CD1c-positive myeloid dendritic cell (primary cell): ENCODE measurements at regions not wholly inside any gene's neighbourhood (a gene's known extent, or its start where the extent isn't known, plus 50 kb on each side); places are given as distances from the start of the nearest gene placed in this dataset.
"Not testable (repeated sequence)": the region's sequence is repeated elsewhere in the genome, so short reads cannot be mapped to it uniquely, and the experiment has no call there.

Source experiments
- DNase-seq: peaks from one replicate; pipeline ENCODE4 v3.0.0-alpha.2; 2016; ENCODE audit errors: extremely low spot score

- DNase-seq, result no peak
These were observed 1513.9 kb upstream of the PCDH10 start for GRCh38 chr4:131635191-131635590.

DNA sequence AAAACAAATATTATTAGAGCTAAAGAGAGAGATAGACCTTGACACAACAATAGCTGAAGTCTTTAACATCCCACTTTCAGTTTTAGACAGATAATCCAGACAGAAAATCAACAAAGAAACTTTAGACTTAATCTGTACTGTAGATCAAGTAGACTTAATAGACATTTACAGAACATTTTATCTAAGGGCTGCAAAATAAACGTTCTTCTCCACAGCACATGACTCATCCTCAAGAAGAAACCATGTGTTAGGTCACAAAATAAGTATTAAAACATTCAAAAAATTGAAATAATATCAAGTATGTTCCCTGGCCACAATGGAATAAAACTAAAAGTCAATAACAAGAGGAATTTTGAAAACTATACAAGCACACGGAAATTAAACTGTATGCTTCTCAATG is 1510.3 kb upstream of the PCDH10 start:
- DNase-seq, result no peak

GRCh38 chr4:131644619-131645018 is 1504.5 kb upstream of the PCDH10 start:
- DNase-seq, result no peak

- DNase-seq, result no peak
These were observed 1499.9 kb upstream of the PCDH10 start for GRCh38 chr4:131649227-131649626.

GRCh38 chr4:131650951-131651350 is 1498.1 kb upstream of the PCDH10 start:
- DNase-seq, result no peak

GRCh38 chr4:131683314-131683713 is 1465.8 kb upstream of the PCDH10 start:
- not testable (repeated sequence) for DNase-seq

DNA sequence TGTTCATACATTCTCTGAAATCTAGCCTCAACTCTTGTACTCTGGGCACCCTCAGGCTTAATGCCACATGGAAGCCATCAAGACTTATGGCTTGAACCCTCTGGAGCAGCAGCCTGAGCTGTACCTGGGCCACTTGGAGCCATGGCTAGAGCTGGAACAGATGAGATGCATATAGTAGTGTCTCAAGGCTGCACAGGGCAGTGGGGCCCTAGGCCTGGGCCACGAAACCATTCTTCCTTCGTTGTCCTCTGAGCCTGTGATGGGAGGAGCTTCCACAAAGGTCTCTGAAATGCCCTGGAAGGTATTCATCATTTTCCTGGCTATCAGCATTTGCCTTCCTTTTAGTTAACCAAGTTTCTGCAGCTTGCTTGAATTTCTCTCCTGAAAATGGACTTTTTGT is 1427.2 kb upstream of the PCDH10 start:
- DNase-seq, result no peak

DNA sequence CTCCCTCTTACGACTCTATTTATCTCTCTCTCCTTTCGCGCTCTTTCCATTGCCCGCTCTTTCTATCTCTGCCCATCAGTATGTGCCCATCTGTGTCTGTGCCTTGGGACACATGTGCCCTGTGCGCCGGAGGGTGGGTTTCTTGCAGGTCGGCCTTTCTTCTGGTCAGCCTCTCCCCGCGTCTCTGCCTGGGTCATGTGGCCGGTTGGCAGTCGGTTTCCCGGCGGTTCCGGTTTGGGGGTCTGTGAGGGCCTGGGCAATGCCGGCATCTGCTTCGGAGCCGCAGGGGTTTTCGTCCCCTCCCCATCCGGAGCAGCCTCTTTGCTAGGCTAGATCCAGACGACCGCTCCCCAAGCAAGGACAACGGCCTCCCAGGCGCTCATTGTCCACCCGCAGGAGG is 1426.0 kb upstream of the PCDH10 start:
- DNase-seq, result not testable (repeated sequence)

GRCh38 chr4:131724847-131725246 is 1424.2 kb upstream of the PCDH10 start:
- peak; percentile 37 for DNase-seq

DNA sequence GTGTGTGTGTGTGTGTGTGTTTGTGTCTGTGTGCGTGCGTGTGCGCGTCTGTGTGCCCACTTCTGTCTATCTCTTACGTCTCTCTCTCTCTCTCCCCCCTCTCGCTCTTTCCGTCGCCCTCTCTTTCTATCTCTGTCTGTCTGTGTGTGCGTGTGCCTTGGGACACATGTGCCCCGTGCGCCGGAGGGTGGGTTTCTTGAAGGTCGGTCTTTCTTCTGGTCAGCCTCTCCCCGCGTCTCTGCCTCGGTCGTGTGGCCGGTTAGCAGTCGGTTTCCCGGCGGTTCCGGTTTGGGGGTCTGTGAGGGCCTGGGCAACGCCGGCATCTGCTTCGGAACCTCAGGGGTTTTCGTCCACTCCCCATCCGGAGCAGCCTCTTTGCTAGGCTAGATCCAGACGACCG is 1423.6 kb upstream of the PCDH10 start:
- DNase-seq, result not testable (repeated sequence)

DNA sequence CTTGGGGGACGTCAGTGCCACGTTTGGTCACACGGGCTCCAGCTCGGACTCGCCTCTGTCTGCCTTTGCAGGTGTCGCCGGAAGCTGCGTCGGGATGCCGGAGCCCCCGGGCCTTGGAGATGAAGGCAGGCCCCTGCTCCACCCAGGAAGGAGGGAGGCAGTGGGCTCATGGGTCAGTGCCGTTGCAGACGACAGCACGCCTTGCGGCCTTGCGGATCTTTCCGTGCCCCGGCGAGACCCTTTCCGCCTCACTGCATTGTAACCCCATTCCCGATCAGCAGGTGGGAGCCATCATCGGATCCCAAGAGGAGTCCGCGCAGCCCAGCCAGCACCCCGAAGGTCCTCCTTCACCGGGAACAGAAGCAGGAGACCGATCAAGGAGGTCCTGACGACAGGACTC is 1422.2 kb upstream of the PCDH10 start:
- DNase-seq, result not testable (repeated sequence)

- not testable (repeated sequence) for DNase-seq
These were observed 1421.7 kb upstream of the PCDH10 start for GRCh38 chr4:131727418-131727817.

DNA sequence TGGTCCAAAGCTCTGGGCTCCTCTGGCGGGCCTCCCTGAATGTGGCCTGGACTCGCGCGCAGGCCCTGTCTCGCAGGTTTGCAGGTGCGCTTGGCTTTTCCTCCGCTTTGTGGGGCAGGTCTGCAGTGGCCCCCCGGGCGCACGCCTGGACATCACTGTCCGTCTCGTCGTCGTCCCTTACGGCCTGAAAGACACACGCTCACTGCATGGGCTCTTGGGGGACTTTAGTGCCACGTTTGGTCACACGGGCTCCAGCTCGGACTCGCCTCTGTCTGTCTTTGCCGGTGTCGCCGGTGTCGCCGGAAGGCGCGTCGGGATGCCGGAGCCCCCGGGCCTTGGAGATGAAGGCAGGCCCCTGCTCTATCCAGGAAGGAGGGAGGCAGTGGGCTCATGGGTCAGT is 1419.9 kb upstream of the PCDH10 start:
- DNase-seq, result not testable (repeated sequence)

DNA sequence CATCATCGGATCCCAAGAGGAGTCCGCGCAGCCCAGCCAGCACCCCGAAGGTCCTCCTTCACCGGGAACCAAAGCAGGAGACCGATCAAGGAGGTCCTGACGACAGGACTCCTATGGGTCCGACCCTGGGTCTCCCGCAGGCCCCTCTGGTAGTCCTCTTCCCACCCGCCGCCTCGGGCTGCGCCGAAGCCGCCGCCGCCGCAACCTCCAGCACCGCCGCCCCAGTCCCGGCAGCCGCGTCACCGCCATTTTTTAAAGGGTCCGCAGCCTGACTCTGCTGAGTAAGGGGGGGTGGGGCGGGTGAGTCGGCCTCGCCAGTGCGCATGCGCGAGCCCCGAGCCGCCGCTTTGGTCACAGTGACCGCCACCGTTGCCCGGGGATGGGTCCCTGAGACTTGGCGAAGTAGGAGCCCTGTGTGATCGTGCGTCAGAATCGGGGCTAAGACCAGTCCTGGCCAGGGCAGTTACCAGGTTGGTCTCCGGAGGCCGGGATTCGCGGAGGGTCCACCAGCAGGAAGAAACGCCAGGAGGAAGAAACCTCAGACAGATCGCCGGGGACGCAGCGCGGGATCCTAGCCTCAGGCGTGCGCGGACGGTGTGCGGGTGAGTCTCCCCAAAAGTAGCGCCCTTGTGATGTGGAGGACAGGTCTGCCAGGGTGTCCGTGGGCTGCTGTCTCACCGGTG is 1419.2 kb upstream of the PCDH10 start:
- DNase-seq, result not testable (repeated sequence)

GRCh38 chr4:131730574-131730973 is 1418.5 kb upstream of the PCDH10 start:
- DNase-seq, result not testable (repeated sequence)

DNA sequence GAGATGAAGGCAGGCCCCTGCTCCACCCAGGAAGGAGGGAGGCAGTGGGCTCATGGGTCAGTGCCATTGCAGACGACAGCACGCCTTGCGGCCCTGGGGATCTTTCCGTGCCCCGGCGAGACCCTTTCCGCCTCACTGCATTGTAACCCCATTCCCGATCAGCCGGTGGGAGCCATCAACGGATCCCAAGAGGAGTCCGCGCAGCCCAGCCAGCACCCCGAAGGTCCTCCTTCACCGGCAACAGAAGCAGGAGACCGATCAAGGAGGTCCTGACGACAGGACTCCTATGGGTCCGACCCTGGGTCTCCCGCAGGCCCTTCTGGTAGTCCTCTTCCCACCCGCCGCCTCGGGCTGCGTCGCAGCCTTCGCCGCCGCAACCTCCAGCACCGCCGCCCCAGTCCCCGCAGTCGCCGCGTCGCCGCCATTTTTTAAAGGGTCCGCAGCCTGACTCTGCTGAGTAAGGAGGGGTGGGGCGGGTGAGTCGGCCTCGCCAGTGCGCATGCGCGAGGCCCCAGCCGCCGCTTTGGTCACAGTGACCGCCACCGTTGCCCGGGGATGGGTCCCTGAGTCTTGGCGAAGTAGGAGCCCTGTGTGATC is 1417.0 kb upstream of the PCDH10 start:
- DNase-seq, result not testable (repeated sequence)

- not testable (repeated sequence) for DNase-seq
These were observed 1414.8 kb upstream of the PCDH10 start for GRCh38 chr4:131734321-131734720.

DNA sequence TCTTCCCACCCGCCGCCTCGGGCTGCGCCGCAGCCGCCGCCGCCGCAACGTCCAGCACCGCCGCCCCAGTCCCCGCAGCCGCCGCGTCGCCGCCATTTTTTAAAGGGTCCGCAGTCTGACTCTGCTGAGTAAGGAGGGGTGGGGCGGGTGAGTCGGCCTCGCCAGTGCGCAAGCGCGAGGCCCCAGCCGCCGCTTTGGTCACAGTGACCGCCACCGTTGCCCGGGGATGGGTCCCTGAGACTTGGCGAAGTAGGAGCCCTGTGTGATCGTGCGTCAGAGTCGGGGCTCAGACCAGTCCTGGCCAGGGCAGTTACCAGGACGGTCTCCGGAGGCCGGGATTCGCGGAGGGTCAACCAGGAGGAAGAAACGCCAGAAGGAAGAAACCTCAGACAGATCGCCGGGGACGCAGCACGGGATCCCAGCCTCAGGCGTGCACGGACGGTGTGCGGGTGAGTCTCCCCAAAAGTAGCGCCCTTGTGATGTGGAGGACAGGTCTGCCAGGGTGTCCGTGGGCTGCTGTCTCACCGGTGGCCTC is 1414.2 kb upstream of the PCDH10 start:
- not testable (repeated sequence) for DNase-seq

DNA sequence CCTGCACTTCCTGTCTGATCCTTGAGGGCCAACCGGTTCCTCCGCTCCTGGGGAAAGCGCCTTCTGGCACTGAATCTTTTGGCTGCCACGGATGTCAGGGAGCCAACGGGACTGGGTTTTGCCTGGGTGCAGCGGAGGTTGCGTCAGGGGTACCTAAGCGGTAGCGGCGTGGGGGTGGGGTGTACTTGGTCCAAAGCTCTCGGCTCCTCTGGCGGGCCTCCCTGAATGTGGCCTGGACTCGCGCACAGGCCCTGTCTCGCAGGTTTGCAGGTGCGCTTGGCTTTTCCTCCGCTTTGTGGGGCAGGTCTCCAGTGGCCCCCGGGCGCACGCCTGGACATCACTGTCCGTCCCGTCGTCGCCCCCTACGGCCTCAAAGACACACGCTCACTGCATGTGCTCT is 1410.1 kb upstream of the PCDH10 start:
- DNase-seq, result not testable (repeated sequence)

GRCh38 chr4:131741836-131742235 is 1407.3 kb upstream of the PCDH10 start:
- not testable (repeated sequence) for DNase-seq

DNA sequence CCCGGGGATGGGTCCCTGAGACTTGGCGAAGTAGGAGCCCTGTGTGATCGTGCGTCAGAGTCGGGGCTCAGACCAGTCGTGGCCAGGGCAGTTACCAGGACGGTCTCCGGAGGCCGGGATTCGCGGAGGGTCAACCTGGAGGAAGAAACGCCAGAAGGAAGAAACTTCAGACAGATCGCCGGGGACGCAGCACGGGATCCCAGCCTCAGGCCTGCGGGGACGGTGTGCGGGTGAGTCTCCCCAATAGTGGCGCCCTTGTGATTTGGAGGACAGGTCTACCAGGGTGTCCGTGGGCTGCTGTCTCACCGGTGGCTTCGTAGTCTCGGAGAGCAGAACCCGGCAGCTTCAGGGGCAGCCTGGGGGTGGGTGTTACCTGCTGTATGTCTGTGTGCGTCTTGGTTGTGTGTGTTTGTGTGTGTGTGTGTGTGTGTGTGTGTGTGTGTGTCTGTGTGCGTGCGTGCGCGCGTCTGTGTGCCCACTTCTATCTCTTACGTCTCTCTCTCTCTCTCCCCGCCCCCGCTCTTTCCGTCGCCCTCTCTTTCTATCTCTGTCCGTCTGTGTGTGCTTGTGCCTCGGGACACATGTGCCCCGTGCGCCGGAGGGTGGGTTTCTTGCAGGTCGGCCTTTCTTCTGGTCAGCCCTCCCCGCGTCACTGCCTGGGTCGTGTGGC is 1406.4 kb upstream of the PCDH10 start:
- DNase-seq, result not testable (repeated sequence)

DNA sequence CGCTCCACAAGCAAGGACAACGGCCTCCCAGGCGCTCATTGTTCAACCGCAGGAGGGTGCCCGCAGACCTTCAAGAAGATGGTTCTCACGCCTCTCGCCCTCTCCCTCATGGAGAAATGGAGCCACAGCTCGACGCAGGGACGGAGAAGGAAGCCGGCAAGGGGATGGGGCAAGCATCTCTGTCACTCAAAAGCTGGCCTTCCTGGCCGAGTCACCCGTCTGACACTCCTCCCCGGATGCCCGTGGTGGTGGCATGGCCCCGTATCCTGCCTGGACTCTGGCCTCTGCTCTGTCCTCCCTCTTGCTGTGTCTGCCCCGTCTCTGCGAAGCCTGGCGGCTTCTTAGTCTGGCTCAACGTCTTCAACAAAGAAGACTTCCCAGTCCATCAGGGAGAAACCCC is 1405.7 kb upstream of the PCDH10 start:
- DNase-seq, result not testable (repeated sequence)

DNA sequence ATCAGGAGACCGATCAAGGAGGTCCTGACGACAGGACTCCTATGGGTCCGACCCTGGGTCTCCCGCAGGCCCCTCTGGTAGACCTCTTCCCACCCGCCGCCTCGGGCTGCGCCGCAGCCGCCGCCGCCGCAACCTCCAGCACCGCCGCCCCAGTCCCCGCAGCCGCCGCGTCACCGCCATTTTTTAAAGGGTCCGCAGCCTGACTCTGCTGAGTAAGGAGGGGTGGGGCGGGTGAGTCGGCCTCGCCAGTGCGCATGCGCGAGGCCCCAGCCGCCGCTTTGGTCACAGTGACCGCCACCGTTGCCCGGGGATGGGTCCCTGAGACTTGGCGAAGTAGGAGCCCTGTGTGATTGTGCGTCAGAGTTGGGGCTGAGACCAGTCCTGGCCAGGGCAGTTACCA is 1401.9 kb upstream of the PCDH10 start:
- DNase-seq, result not testable (repeated sequence)
